Calu3 (cell line): ENCODE measurements at regions not wholly inside any gene's neighbourhood (a gene's known extent, or its start where the extent isn't known, plus 50 kb on each side); places are given as distances from the start of the nearest gene placed in this dataset.
"Not testable (repeated sequence)": the region's sequence is repeated elsewhere in the genome, so short reads cannot be mapped to it uniquely, and the experiment has no call there.

Experiments
- BruUV-seq: library from RNA; stranded (reverse); fragments of 400-500 nt; replicated peaks from 2 replicates; lab custom pipeline; 2021; lab: Mats Ljungman, UMichigan
- CTCF ChIA-PET: fragments of 300-600 bp; sonication (Branson Sonifier 250); formaldehyde crosslinking; loops from one replicate; lab custom pipeline; 2022; ENCODE audit warnings: antibody characterized with exemption; lab: Charles Lee
- DNase-seq: peaks from one replicate; pipeline ENCODE4 v3.0.0; 2022
- H3K27ac Mint-ChIP-seq: one replicate; pipeline ENCODE4 v1.8.0; 2022; ENCODE audit warnings: mixed read lengths; ENCODE audit not compliant: unreplicated experiment
- H3K27me3 Mint-ChIP-seq: one replicate; pipeline ENCODE4 v1.8.0; 2022; ENCODE audit warnings: mixed read lengths; ENCODE audit not compliant: unreplicated experiment
- H3K36me3 Mint-ChIP-seq: one replicate; pipeline ENCODE4 v1.8.0; 2022; ENCODE audit warnings: mild to moderate bottlenecking, moderate library complexity, mixed read lengths; ENCODE audit not compliant: insufficient read depth, unreplicated experiment
- H3K4me1 Mint-ChIP-seq: one replicate; pipeline ENCODE4 v1.8.0; 2022; ENCODE audit warnings: mild to moderate bottlenecking, low read depth, mixed read lengths; ENCODE audit not compliant: unreplicated experiment
- H3K4me3 Mint-ChIP-seq: one replicate; pipeline ENCODE4 v1.8.0; 2022; ENCODE audit warnings: mild to moderate bottlenecking, low read depth, moderate library complexity, mixed read lengths; ENCODE audit not compliant: unreplicated experiment
- H3K9me3 Mint-ChIP-seq: one replicate; pipeline ENCODE4 v1.8.0; 2022; ENCODE audit warnings: low read depth, mixed read lengths; ENCODE audit not compliant: unreplicated experiment
- CTCF ChIP-seq: fragments of 200-600 bp; IDR thresholded peaks from one replicate; pipeline ENCODE4 v1.8.0; 2022; ENCODE audit warnings: antibody characterized with exemption; ENCODE audit not compliant: unreplicated experiment
- intact Hi-C: fragments of 100-400 bp; cut with micrococcal nuclease; formaldehyde crosslinking; loops from one replicate; pipeline ENCODE4 v1.10.0; 2022; ENCODE audit not compliant: unreplicated experiment

- no peak for TF ChIP-seq CTCF
- no peaks in the 10 kb centered on the region for H3K27me3 Mint-ChIP-seq
- no peak overlapping the region for H3K4me3 Mint-ChIP-seq
- no TSS peak for BruUV-seq
- intact Hi-C loops = no loop called here
- DNase-seq = no peak
- peaks cover 8% of the 10 kb centered on the region for H3K9me3 Mint-ChIP-seq
- H3K4me1 Mint-ChIP-seq = no peaks in the 10 kb centered on the region
- CTCF ChIA-PET = no interaction called here
- no peaks in the 10 kb centered on the region for H3K36me3 Mint-ChIP-seq
- no peak overlapping the region for H3K27ac Mint-ChIP-seq
Measured at GRCh38 chr2:138312061-138312460, 189.5 kb upstream of the SPOPL start.

DNA sequence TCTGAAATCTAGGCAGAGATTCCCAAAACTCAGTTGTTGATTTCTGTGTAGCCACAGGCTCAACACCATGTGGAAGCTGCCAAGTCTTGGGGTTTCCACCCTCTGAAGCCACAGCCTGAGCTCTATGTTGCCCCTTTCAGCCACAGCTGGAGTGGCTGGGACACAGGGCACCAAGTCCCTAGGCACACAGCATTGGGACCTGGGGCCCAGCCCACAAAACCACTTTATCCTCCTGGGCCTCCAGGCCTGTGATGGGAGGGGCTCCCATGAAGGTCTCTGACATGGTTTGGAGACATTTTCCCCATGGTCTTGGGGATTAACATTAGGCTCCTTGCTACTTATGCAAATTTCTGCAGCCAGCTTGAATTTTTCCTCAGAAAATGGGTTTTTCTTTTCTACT, 186.0 kb upstream of the SPOPL start:
- H3K27me3 Mint-ChIP-seq, H3K4me3 Mint-ChIP-seq, DNase-seq, CTCF ChIA-PET, H3K36me3 Mint-ChIP-seq, H3K9me3 Mint-ChIP-seq, H3K27ac Mint-ChIP-seq, intact Hi-C loops, H3K4me1 Mint-ChIP-seq, BruUV-seq: not testable (repeated sequence)

DNA sequence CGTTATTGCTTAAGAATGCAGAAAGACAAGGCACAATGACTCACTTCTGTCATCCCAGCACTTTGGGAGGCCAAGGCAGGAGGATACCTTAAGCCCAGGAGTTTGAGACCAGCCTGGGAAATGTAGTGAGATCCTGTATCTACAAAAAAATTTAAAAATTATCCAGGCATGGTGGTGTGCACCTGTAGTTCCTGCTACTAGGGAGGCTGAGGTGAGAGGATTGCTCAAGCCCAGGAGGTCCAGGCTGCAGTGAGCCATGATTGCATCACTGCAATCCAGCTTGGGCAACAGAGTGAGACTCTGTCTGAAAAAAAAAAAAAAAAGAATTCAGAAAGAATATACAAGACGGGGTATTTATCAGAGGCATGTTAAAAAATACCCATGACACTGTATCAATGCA, 182.0 kb upstream of the SPOPL start:
- Mint-ChIP-seq H3K36me3 (no peaks in the 10 kb centered on the region), H3K4me1 (no peaks in the 10 kb centered on the region), H3K27ac (no peak overlapping the region), H3K4me3 (no peak overlapping the region), H3K27me3 (no peaks in the 10 kb centered on the region), H3K9me3 (peaks cover 3% of the 10 kb centered on the region)
- BruUV-seq = no TSS peak
- CTCF ChIA-PET = no interaction called here
- intact Hi-C loops = no loop called here
- TF ChIP-seq CTCF = no peak
- no peak for DNase-seq

DNA sequence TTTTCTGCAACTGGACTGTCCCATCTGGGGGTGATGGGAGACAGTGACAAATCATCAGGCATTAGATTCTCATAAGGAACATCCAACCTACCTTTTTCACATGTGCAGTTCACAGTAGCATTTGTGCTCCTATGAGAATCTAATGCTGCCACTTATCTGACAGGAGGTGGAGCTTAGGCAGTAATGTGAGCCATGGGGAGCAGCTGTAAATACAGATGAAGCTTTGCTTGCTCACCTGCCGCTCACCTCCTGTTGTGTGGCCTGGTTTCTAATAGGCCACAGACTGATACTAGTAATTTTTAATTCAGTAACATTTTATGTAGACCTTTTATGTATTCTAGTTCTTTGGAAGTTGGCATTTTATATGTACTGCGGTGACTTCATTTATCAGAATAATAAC, 180.1 kb upstream of the SPOPL start:
- Mint-ChIP-seq H3K36me3 (no peaks in the 10 kb centered on the region), H3K9me3 (peaks cover under 1% of the 10 kb centered on the region), H3K27me3 (no peaks in the 10 kb centered on the region), H3K4me1 (no peaks in the 10 kb centered on the region), H3K4me3 (no peak overlapping the region), H3K27ac (no peak overlapping the region)
- no peak for TF ChIP-seq CTCF
- no TSS peak for BruUV-seq
- intact Hi-C loops = no loop called here
- CTCF ChIA-PET = no interaction called here
- no peak for DNase-seq

- Mint-ChIP-seq H3K27me3 (no peaks in the 10 kb centered on the region), H3K4me1 (no peaks in the 10 kb centered on the region), H3K27ac (no peak overlapping the region), H3K9me3 (no peaks in the 10 kb centered on the region), H3K4me3 (no peak overlapping the region), H3K36me3 (no peaks in the 10 kb centered on the region)
- CTCF ChIA-PET = no interaction called here
- no peak for DNase-seq
- BruUV-seq = no TSS peak
- no peak for TF ChIP-seq CTCF
- intact Hi-C loops = no loop called here
Measured at GRCh38 chr2:138323382-138324067, 178.0 kb upstream of the SPOPL start.
